Stimulated activated CD4-positive, alpha-beta T cell treated with anti-CD3 and anti-CD28 coated beads, TNF-alpha, amount 100 ng/mL, for 48 hours (primary cell): ENCODE measurements at regions not wholly inside any gene's neighbourhood (a gene's known extent, or its start where the extent isn't known, plus 50 kb on each side); places are given as distances from the start of the nearest gene placed in this dataset.

ENCODE experiments used
- DNase-seq, 3 donors: peaks; one replicate each; pipeline ENCODE4 v3.0.0-alpha.2; 2020; ENCODE audit warnings: low read depth in 3 of 3

- DNase-seq, result no peak
These were observed 576.1 kb downstream of the PDCD6IP start for GRCh38 chr3:34374521-34374920.

DNA sequence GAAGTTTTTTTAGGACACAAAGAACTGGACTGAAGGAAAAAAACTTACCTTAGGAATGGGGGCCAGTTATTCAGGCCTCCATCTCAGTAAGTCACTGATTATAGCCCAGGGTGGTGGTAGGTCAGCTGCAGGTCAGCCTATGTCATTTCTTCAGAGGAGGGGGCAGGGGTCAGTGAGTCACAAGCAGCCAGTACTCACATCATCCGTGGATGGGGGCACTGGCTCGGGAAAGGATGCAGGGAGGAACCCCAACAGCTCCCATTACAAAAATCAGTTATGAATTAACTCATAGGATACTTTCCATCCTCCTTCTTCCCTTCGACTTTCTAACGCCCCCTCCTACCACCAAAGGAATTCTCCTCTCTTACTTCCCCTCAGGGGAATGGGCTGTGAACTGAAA lies 578.3 kb downstream of the PDCD6IP start:
- no peak for DNase-seq

- DNase-seq, result no peak
These were observed 579.5 kb downstream of the PDCD6IP start for GRCh38 chr3:34377961-34378360.

- no peak for DNase-seq
These were observed 582.8 kb downstream of the PDCD6IP start for GRCh38 chr3:34381243-34381642.

DNA sequence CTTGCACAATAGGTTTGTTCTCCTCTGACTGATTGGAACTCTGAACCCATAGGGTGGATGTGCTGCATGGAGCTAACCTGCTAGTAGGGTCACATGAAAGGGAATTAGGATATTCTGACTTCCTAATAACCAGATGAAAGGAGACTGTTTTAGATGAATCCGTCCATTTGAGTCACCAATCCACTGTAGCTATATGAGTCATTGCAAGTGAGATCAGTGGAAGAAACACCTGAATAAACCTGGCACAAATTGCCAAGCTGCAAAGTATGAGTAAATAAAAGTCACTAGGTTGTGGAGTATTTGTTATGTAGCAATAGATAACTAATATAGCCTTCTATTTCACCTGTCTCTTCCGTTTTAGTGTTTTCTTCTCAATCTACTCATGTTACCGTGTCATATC lies 584.4 kb downstream of the PDCD6IP start:
- DNase-seq, result no peak

DNA sequence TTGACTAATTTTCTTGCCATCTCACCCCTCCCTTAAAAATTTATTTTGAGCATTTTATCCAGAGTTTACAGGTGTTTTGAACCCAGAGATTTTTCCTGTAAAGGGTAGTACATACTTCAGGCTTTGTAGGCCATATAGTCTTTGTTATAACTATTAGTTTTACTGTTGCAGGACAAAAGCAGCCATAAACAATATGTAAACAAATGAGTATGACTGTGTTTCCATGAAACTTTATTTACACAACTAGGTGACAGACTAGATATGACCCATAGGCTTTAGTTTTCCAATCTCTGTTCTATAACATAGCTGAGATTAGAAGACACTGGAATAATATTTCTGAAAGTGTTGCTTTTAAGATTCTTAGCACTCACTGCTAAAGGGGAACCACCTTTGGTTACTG lies 587.9 kb downstream of the PDCD6IP start:
- DNase-seq, result no peak

- no peak for DNase-seq
These were observed 589.6 kb downstream of the PDCD6IP start for GRCh38 chr3:34387826-34388564.

GRCh38 chr3:34388830-34389229 lies 590.4 kb downstream of the PDCD6IP start:
- no peak for DNase-seq

GRCh38 chr3:34394978-34395748 lies 596.7 kb downstream of the PDCD6IP start:
- no peak for DNase-seq

DNA sequence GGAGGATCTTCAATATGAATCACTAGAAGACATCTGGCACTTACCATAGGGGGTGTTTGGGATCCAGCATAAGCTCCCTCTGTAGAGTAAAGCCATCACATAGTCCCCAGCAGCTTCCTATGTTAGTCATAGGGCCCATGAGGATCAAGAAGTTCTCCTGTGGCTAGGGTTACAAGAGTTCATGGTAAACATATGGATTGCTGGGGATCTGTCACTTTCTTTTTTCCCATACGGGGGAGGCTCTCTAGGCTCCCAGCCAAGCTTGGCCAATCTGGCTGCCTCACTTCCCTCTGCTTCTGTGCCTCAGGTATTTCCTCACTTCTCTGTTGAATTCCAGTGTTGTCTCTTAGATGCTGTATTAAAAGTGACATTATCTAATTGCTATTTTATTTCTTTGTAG lies 597.9 kb downstream of the PDCD6IP start:
- no peak for DNase-seq

GRCh38 chr3:34396956-34397355 lies 598.5 kb downstream of the PDCD6IP start:
- DNase-seq, result no peak

- no peak for DNase-seq
These were observed 601.0 kb downstream of the PDCD6IP start for GRCh38 chr3:34399401-34399800.

- DNase-seq, result no peak
These were observed 606.7 kb downstream of the PDCD6IP start for GRCh38 chr3:34405159-34405558.

- DNase-seq, result no peak
These were observed 608.9 kb downstream of the PDCD6IP start for GRCh38 chr3:34407281-34407680.

- no peak for DNase-seq
These were observed 609.7 kb downstream of the PDCD6IP start for GRCh38 chr3:34408088-34408487.

GRCh38 chr3:34411596-34411995 lies 613.2 kb downstream of the PDCD6IP start:
- no peak for DNase-seq

DNA sequence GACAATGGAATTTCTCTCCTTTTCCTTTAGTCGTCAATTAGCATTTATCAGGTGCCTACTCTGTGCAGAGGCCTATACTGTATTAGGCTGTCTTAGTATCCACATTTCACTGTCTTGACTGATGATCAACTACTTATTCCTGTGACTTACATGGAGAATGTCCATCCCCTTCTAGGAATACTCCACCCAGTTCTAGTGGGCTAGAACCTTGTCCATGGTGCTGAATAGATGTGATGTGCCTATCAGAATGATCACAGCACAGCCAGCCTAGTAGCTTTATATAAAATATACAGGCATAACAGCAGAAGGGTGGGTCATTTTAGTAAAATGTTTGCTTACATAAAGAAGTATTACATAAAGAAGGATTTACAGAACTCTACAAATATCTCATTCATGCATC lies 621.4 kb downstream of the PDCD6IP start:
- no peak for DNase-seq

GRCh38 chr3:34421762-34422161 lies 623.3 kb downstream of the PDCD6IP start:
- no peak for DNase-seq

- DNase-seq, result no peak
These were observed 641.4 kb downstream of the PDCD6IP start for GRCh38 chr3:34439796-34440195.

GRCh38 chr3:34444137-34444536 lies 645.7 kb downstream of the PDCD6IP start:
- DNase-seq, result no peak

GRCh38 chr3:34449305-34449704 lies 650.9 kb downstream of the PDCD6IP start:
- DNase-seq, result no peak

GRCh38 chr3:34463414-34463813 lies 665.0 kb downstream of the PDCD6IP start:
- no peak for DNase-seq

DNA sequence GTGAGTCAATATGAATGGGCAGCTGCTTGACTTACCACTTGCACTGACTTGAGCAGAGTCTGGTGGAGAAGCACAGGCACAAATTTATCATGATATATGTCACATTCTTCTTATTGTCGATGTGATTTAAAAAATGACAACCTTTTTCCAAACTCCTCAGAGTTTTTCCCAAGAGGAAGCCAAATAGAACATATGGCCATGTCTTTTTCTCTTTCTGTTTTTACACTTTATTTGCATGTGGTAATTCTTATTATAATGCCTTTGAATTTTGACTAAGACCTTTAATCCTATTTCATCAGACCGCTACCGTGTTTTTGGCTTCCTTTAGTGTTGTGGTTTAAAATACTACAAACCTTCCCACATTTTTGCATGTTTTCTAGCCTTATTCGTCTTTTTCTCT lies 666.2 kb downstream of the PDCD6IP start:
- no peak for DNase-seq
